NCI-H1092 treated with DMSO at 0.1 percent for 48 hours (cell line): ENCODE measurements at regions not wholly inside any gene's neighbourhood (a gene's known extent, or its start where the extent isn't known, plus 50 kb on each side); places are given as distances from the start of the nearest gene placed in this dataset.
"Not testable (repeated sequence)": the region's sequence is repeated elsewhere in the genome, so short reads cannot be mapped to it uniquely, and the experiment has no call there.

ENCODE experiments used
- DNase-seq: peaks from one replicate; lab custom pipeline; 2025; lab: John Stamatoyannopoulos, UW

- DNase-seq = no peak
These were observed 436.3 kb downstream of the KLHL13 start for GRCh38 chrX:117680286-117680685.

- DNase-seq = no peak
These were observed 463.2 kb downstream of the KLHL13 start for GRCh38 chrX:117653396-117653795.

- no peak for DNase-seq
These were observed 471.0 kb downstream of the KLHL13 start for GRCh38 chrX:117645639-117646038.

- DNase-seq = no peak
These were observed 474.5 kb downstream of the KLHL13 start for GRCh38 chrX:117641913-117642656.

- no peak for DNase-seq
These were observed 479.8 kb downstream of the KLHL13 start for GRCh38 chrX:117636826-117637225.

- no peak for DNase-seq
These were observed 483.3 kb downstream of the KLHL13 start for GRCh38 chrX:117633277-117633676.

GRCh38 chrX:117628381-117628780 is 488.2 kb downstream of the KLHL13 start:
- no peak for DNase-seq

- DNase-seq = no peak
These were observed 505.8 kb downstream of the KLHL13 start for GRCh38 chrX:117610806-117611205.

GRCh38 chrX:117610049-117610448 is 506.6 kb downstream of the KLHL13 start:
- DNase-seq = no peak

GRCh38 chrX:117607561-117607960 is 509.0 kb downstream of the KLHL13 start:
- DNase-seq = no peak

GRCh38 chrX:117606101-117606500 is 510.5 kb downstream of the KLHL13 start:
- DNase-seq = not testable (repeated sequence)

GRCh38 chrX:117570160-117570559 is 546.5 kb downstream of the KLHL13 start:
- no peak for DNase-seq

GRCh38 chrX:117568238-117568637 is 548.4 kb downstream of the KLHL13 start:
- no peak for DNase-seq

GRCh38 chrX:117543885-117544284 is 572.7 kb downstream of the KLHL13 start:
- DNase-seq = no peak

GRCh38 chrX:117539090-117539418 is 577.6 kb downstream of the KLHL13 start:
- no peak for DNase-seq

- DNase-seq = no peak
These were observed 578.2 kb downstream of the KLHL13 start for GRCh38 chrX:117538178-117539089.

GRCh38 chrX:117532339-117532738 is 584.3 kb downstream of the KLHL13 start:
- DNase-seq = no peak

GRCh38 chrX:117522725-117523700 is 593.6 kb downstream of the KLHL13 start:
- DNase-seq = no peak

- DNase-seq = no peak
These were observed 598.6 kb downstream of the KLHL13 start for GRCh38 chrX:117517994-117518393.

GRCh38 chrX:117511379-117511778 is 605.2 kb downstream of the KLHL13 start:
- DNase-seq = no peak

GRCh38 chrX:117510453-117510852 is 606.2 kb downstream of the KLHL13 start:
- DNase-seq = no peak

- no peak for DNase-seq
These were observed 608.6 kb downstream of the KLHL13 start for GRCh38 chrX:117508021-117508420.
